Colonic mucosa (tissue), 4 donors: ENCODE measurements at regions not wholly inside any gene's neighbourhood (a gene's known extent, or its start where the extent isn't known, plus 50 kb on each side); places are given as distances from the start of the nearest gene placed in this dataset.

Source experiments
- DNase-seq: peaks from one replicate; pipeline ENCODE4 v3.0.0-alpha.2; 2020
- H3K27ac ChIP-seq: fragments of 200-600 bp; one replicate; pipeline ENCODE4 v1.8.0; 2021
- H3K27me3 ChIP-seq: fragments of 200-600 bp; one replicate; pipeline ENCODE4 v1.8.0; 2021
- H3K36me3 ChIP-seq: fragments of 200-600 bp; one replicate; pipeline ENCODE4 v1.8.0; 2021
- H3K4me1 ChIP-seq: fragments of 200-600 bp; one replicate; pipeline ENCODE4 v1.8.0; 2021; ENCODE audit warnings: mild to moderate bottlenecking
- H3K4me3 ChIP-seq: fragments of 200-600 bp; one replicate; pipeline ENCODE4 v1.8.0; 2021
- H3K9ac ChIP-seq, 2 donors: one replicate each; pipeline ENCODE4 v1.7.0; 2013; ENCODE audit warnings: control low read depth in 2 of 2, low read depth in 2 of 2, low read length in 2 of 2
- H3K9me3 ChIP-seq: fragments of 200-600 bp; one replicate; pipeline ENCODE4 v1.8.0; 2021
- intact Hi-C: fragments of 100-400 bp; cut with DNase I; formaldehyde crosslinking; loops from one replicate; pipeline ENCODE4 v1.14.1; 2022
- TF ChIP-seq, protein P1 (sequence below): fragments of 200-600 bp; IDR thresholded peaks from one replicate; pipeline ENCODE4 v1.8.0; 2022; ENCODE audit warnings: antibody characterized with exemption, mild to moderate bottlenecking
- donor health status: healthy.
- donor health status: DM: no; HTN: no; CAD: no.
- donor health status: DM: no; HTN: no; CAD: no.

DNA sequence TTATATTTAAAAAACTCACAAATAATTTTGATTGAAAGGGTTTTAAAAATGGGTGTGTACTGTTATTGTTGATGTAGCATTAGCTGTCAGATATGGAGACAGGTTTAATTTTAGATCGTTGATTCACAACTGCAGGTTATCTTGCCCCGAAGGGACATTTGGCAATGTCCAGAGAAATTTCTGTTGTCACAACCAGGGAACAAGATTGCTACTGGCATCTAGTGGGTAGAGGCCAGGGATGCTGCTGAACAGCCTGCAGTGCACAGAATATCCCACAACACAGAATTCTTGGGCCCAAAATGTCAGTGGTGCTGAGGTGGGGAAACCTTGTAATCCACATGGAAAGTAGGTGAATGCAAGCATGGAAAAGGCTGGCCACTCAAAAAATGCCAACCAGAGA is 114.9 kb downstream of the MAGEB17 start:
- Histone ChIP-seq H3K9ac (no peak overlapping the region), H3K9me3 (no peaks in the 10 kb centered on the region), H3K27me3 (no peaks in the 10 kb centered on the region), H3K27ac (no peak overlapping the region), H3K4me3 (no peak overlapping the region), H3K4me1 (no peaks in the 10 kb centered on the region), H3K36me3 (no peaks in the 10 kb centered on the region)
- TF ChIP-seq, protein P1, sequence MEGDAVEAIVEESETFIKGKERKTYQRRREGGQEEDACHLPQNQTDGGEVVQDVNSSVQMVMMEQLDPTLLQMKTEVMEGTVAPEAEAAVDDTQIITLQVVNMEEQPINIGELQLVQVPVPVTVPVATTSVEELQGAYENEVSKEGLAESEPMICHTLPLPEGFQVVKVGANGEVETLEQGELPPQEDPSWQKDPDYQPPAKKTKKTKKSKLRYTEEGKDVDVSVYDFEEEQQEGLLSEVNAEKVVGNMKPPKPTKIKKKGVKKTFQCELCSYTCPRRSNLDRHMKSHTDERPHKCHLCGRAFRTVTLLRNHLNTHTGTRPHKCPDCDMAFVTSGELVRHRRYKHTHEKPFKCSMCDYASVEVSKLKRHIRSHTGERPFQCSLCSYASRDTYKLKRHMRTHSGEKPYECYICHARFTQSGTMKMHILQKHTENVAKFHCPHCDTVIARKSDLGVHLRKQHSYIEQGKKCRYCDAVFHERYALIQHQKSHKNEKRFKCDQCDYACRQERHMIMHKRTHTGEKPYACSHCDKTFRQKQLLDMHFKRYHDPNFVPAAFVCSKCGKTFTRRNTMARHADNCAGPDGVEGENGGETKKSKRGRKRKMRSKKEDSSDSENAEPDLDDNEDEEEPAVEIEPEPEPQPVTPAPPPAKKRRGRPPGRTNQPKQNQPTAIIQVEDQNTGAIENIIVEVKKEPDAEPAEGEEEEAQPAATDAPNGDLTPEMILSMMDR: no peak
- intact Hi-C loops: no loop called here
- no peak for DNase-seq

DNA sequence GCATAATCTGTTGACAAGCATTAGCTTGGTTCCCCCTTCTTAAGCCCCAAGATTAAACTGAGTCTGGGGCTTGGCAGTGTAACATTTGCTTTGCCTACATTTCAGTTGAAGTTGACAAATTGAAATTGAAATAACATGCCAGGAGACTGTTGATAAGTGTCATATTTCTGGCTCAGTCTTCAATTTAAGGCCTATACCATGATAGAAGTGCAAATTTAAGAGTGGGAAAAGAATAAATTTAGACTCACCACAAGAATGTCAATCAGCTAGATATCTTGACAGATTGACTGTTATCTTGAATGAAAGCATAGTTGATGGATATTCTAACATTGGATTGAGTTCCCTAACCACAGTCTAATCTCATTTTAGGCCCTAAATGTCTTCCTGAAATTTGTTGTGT is 117.6 kb downstream of the MAGEB17 start:
- TF ChIP-seq, protein P1: no peak
- no peak overlapping the region for H3K27ac ChIP-seq
- H3K4me1 ChIP-seq: no peaks in the 10 kb centered on the region
- DNase-seq: no peak
- H3K36me3 ChIP-seq: no peaks in the 10 kb centered on the region
- intact Hi-C loops: no loop called here
- H3K27me3 ChIP-seq: no peaks in the 10 kb centered on the region
- H3K4me3 ChIP-seq: no peak overlapping the region
- no peak overlapping the region for H3K9ac ChIP-seq
- H3K9me3 ChIP-seq: no peaks in the 10 kb centered on the region

DNA sequence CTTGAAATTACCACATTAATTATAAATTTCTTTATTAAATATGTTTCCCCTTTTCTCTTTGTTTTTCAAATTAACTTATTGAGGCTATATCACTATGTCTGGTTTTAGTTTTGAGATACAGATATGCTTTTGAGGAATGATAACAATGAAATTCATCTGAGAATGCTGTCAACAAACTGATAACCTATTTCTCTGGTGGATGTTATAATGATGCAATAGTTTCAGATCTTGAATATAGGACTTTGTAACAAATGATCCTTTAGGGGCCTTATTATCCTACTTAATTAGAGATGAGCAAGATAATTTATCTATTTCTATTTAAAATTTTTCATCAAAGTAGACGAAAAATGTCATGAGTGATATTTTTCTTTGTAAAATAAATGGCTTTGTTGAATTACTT is 123.7 kb downstream of the MAGEB17 start:
- Histone ChIP-seq H3K27ac (no peak overlapping the region), H3K36me3 (no peaks in the 10 kb centered on the region), H3K4me1 (no peaks in the 10 kb centered on the region), H3K27me3 (no peaks in the 10 kb centered on the region), H3K9me3 (no peaks in the 10 kb centered on the region), H3K9ac (no peak overlapping the region), H3K4me3 (no peak overlapping the region)
- intact Hi-C loops: no loop called here
- TF ChIP-seq, protein P1: no peak
- DNase-seq: no peak

DNA sequence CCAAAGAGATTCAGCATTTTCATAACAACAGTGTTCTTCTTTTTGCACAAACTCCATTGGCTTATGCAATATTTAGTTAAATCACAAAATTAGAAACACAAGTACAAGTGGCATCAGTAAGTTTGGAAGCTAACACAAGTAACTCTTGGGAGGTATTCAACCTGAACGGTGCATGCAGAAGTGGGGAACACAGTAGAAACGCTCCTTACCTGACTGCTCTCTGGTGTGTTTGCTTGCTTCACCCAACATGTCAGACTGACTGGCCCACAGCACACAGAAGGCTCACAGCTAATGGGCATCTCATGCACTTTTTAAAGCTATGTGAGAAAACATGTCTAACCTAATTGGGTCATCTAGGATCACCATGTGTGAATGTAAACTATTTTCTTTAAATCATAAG is 133.6 kb downstream of the MAGEB17 start:
- Histone ChIP-seq H3K9me3 (no peaks in the 10 kb centered on the region), H3K4me3 (no peak overlapping the region), H3K36me3 (no peaks in the 10 kb centered on the region), H3K9ac (no peak overlapping the region), H3K27ac (no peak overlapping the region), H3K4me1 (no peaks in the 10 kb centered on the region), H3K27me3 (no peaks in the 10 kb centered on the region)
- DNase-seq: no peak
- intact Hi-C loops: no loop called here
- TF ChIP-seq, protein P1: no peak

DNA sequence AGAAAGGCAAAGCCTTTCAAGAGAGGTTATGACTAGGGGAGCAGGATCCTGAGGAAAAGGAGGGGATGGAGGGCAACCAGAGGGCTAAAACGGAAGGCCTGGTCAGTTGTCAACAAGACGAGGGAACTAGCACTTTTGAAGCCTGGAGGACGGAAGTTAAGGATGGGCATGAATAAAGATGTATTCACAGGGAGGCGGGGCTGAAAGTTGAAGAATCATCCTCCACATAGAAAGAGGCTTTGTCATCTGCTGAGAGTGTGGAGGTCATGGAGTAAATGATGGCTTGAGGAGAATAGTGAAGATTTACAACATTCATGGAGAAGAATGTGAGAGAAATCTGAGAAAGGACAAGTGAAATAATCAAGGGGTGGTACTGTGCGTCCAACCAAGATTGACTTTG is 137.5 kb downstream of the MAGEB17 start:
- intact Hi-C loops: no loop called here
- Histone ChIP-seq H3K27ac (no peak overlapping the region), H3K36me3 (no peaks in the 10 kb centered on the region), H3K9me3 (no peaks in the 10 kb centered on the region), H3K4me1 (no peaks in the 10 kb centered on the region), H3K4me3 (no peak overlapping the region), H3K27me3 (no peaks in the 10 kb centered on the region), H3K9ac (no peak overlapping the region)
- TF ChIP-seq, protein P1: no peak
- DNase-seq: no peak

DNA sequence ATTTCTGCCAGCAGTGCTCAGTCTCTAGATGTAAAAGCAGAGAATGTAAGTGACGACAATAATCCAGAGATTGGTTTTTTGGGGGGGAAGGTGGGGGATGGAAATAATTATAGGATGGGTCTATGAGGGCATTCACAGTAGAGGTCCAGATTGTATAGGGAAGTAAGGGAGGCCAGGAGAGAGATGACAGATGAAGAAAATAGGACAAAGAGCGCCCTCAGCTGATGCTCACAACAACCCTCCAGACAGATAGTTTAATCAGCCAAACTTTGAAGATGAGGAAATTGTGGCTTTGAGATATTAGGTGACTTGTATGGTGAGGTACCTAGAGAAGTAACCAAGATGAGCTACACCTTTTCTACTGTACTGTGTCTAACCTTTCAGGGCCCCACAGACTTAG is 137.9 kb downstream of the MAGEB17 start:
- no peaks in the 10 kb centered on the region for H3K27me3 ChIP-seq
- H3K27ac ChIP-seq: no peak overlapping the region
- H3K9ac ChIP-seq: no peak overlapping the region
- no peak for DNase-seq
- H3K36me3 ChIP-seq: no peaks in the 10 kb centered on the region
- no peaks in the 10 kb centered on the region for H3K4me1 ChIP-seq
- intact Hi-C loops: no loop called here
- no peaks in the 10 kb centered on the region for H3K9me3 ChIP-seq
- no peak overlapping the region for H3K4me3 ChIP-seq
- TF ChIP-seq, protein P1: no peak
